Breast epithelium (tissue), 3 donors: ENCODE measurements at regions not wholly inside any gene's neighbourhood (a gene's known extent, or its start where the extent isn't known, plus 50 kb on each side); places are given as distances from the start of the nearest gene placed in this dataset.

Experiments used
- CTCF ChIP-seq, 3 donors: fragments of 450-650 bp; IDR thresholded peaks; one replicate each; pipeline ENCODE4 v1.5.1; 2016 to 2017; ENCODE audit warnings: antibody characterized with exemption in 3 of 3, mild to moderate bottlenecking in 3 of 3, moderate library complexity in 3 of 3
- POLR2AphosphoS5 ChIP-seq, 3 donors: sonication (generic); formaldehyde crosslinking; IDR thresholded peaks; one replicate each; pipeline ENCODE4 v1.6.1; 2017; ENCODE audit warnings: antibody characterized with exemption in 3 of 3

GRCh38 chr6:105978974-105979373 is 107.2 kb upstream of the PRDM1 start:
- TF ChIP-seq CTCF (IDR thresholded peaks at IDR 0.05) (no peak), POLR2AphosphoS5 (IDR thresholded peaks at IDR 0.05) (no peak)
